Smooth muscle cell (in vitro differentiated cells): ENCODE measurements at regions not wholly inside any gene's neighbourhood (a gene's known extent, or its start where the extent isn't known, plus 50 kb on each side); places are given as distances from the start of the nearest gene placed in this dataset.

ENCODE experiments used
- DNase-seq: peaks from one replicate; lab custom pipeline; 2025; ENCODE audit not compliant: unreplicated experiment; lab: John Stamatoyannopoulos, UW
- H2AFZ ChIP-seq: fragments of 200-600 bp; sonication (generic); 2 replicates; pipeline ENCODE4 v1.6.0; 2016; ENCODE audit warnings: antibody characterized with exemption, low read depth, mild to moderate bottlenecking
- H3F3A ChIP-seq: fragments of 200-600 bp; sonication (generic); 2 replicates; pipeline ENCODE4 v1.6.0; 2017; ENCODE audit warnings: antibody characterized with exemption, low read depth
- H3K27ac ChIP-seq: fragments of 200-600 bp; sonication (generic); 2 replicates; pipeline ENCODE4 v1.5.1; 2016; ENCODE audit warnings: low read depth, mild to moderate bottlenecking
- H3K27me3 ChIP-seq: fragments of 200-600 bp; sonication (generic); 2 replicates; pipeline ENCODE4 v1.6.1; 2016; ENCODE audit warnings: low read depth, mild to moderate bottlenecking
- H3K36me3 ChIP-seq: fragments of 200-600 bp; sonication (generic); 2 replicates; pipeline ENCODE4 v1.5.1; 2016; ENCODE audit warnings: low read depth
- H3K4me1 ChIP-seq: fragments of 200-600 bp; sonication (generic); 2 replicates; pipeline ENCODE4 v1.5.1; 2016; ENCODE audit warnings: low read depth
- H3K4me2 ChIP-seq: fragments of 200-600 bp; sonication (generic); 2 replicates; pipeline ENCODE4 v1.6.0; 2016; ENCODE audit warnings: mild to moderate bottlenecking
- H3K4me3 ChIP-seq: fragments of 200-600 bp; sonication (generic); 2 replicates; pipeline ENCODE4 v1.5.1; 2016; ENCODE audit warnings: mild to moderate bottlenecking
- H3K79me2 ChIP-seq: fragments of 200-600 bp; sonication (generic); 2 replicates; pipeline ENCODE4 v1.6.0; 2016; ENCODE audit warnings: low read depth, mild to moderate bottlenecking
- H3K9ac ChIP-seq: fragments of 200-600 bp; sonication (generic); 2 replicates; pipeline ENCODE4 v1.6.0; 2016; ENCODE audit warnings: low read depth
- H3K9me3 ChIP-seq: fragments of 200-600 bp; sonication (generic); replicated peaks from 2 replicates; pipeline ENCODE4 v1.5.1; 2016; ENCODE audit warnings: low read depth
- H4K20me1 ChIP-seq: fragments of 200-600 bp; sonication (generic); 2 replicates; pipeline ENCODE4 v1.6.0; 2016; ENCODE audit warnings: low read depth
- CTCF ChIP-seq: fragments of 200-600 bp; sonication (generic); IDR thresholded peaks from 2 replicates; pipeline ENCODE4 v1.5.1; 2017; ENCODE audit warnings: borderline replicate concordance, mild to moderate bottlenecking, antibody characterized with exemption; ENCODE audit not compliant: insufficient read depth, poor library complexity, severe bottlenecking
- WGBS: methylation state at CpG from one replicate; pipeline ENCODE4 v1.1.7; 2016; ENCODE audit warnings: low lambda C conversion rate; 5-methylcytosine and 5-hydroxymethylcytosine counted together

- no peak overlapping the region for H2AFZ ChIP-seq
- H3K36me3 ChIP-seq = no peaks in the 10 kb centered on the region
- no peak for DNase-seq
- peak overlapping the region; percentile 67 for H3K4me2 ChIP-seq
- H3K79me2 ChIP-seq = peaks cover 91% of the 10 kb centered on the region
- H3K4me3 ChIP-seq = no peak overlapping the region
- H3K27me3 ChIP-seq = no peaks in the 10 kb centered on the region
- H3K27ac ChIP-seq = peak overlapping the region; percentile 42
- peaks cover 37% of the 10 kb centered on the region for H3K4me1 ChIP-seq
- 59% methylated on average over 25 of the region's 25 CpGs for WGBS
- peaks cover 100% of the 10 kb centered on the region for H4K20me1 ChIP-seq
- no peaks in the 10 kb centered on the region for H3K9me3 ChIP-seq
- peaks cover 24% of the 10 kb centered on the region for H3F3A ChIP-seq
- no peak overlapping the region for H3K9ac ChIP-seq
- TF ChIP-seq CTCF = no peak
These were observed 339.9 kb downstream of the SEC14L1 start for GRCh38 chr17:77480509-77481215.

- TF ChIP-seq CTCF = no peak
- WGBS = 97% methylated on average over 35 of the region's 35 CpGs
- Histone ChIP-seq H3F3A (peaks cover 19% of the 10 kb centered on the region), H3K4me1 (peaks cover 29% of the 10 kb centered on the region), H2AFZ (no peak overlapping the region), H3K36me3 (no peaks in the 10 kb centered on the region), H3K4me3 (no peak overlapping the region), H3K27me3 (no peaks in the 10 kb centered on the region), H3K79me2 (peaks cover 91% of the 10 kb centered on the region), H3K9me3 (no peaks in the 10 kb centered on the region), H4K20me1 (peaks cover 100% of the 10 kb centered on the region), H3K4me2 (no peak overlapping the region), H3K27ac (no peak overlapping the region), H3K9ac (no peak overlapping the region)
- DNase-seq = no peak
These were observed 341.0 kb downstream of the SEC14L1 start for GRCh38 chr17:77481476-77482374.

- Histone ChIP-seq H3K4me1 (peaks cover 24% of the 10 kb centered on the region), H4K20me1 (peaks cover 100% of the 10 kb centered on the region), H3K4me3 (no peak overlapping the region), H3K4me2 (no peak overlapping the region), H3K27ac (no peak overlapping the region), H3F3A (peaks cover 14% of the 10 kb centered on the region), H3K79me2 (peaks cover 94% of the 10 kb centered on the region), H3K27me3 (no peaks in the 10 kb centered on the region), H3K9me3 (no peaks in the 10 kb centered on the region), H3K36me3 (no peaks in the 10 kb centered on the region), H2AFZ (no peak overlapping the region), H3K9ac (no peak overlapping the region)
- 95% methylated on average over 25 of the region's 25 CpGs for WGBS
- no peak for TF ChIP-seq CTCF
- no peak for DNase-seq
These were observed 341.8 kb downstream of the SEC14L1 start for GRCh38 chr17:77482375-77483127.
